SHP77 treated with DMSO at 0.1 percent for 48 hours (cell line): ENCODE measurements at regions not wholly inside any gene's neighbourhood (a gene's known extent, or its start where the extent isn't known, plus 50 kb on each side); places are given as distances from the start of the nearest gene placed in this dataset.
"Not testable (repeated sequence)": the region's sequence is repeated elsewhere in the genome, so short reads cannot be mapped to it uniquely, and the experiment has no call there.

Source experiments
- DNase-seq: peaks from one replicate; lab custom pipeline; 2025; lab: John Stamatoyannopoulos, UW

- DNase-seq, result no peak
Observed at GRCh38 chr4:12932203-12932788, 551.8 kb downstream of the RAB28 start.

DNA sequence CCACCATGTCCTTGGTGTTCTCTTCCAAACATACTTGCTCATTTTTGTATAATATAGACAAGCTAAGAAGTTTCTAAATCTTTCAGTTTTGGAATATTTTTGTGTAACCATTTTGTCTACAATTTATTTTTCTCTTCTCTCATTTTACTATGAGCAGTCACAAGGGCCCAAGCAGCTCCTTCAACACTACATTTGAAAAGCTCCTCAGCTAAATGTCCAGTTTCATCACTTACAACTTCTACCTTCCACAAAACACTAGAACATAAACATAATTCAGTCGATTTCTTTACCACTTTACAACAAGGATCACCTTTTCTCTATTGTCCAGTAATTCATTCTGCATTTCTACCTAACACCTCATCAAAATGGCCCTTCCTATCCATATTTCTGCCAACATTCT, 554.4 kb downstream of the RAB28 start:
- DNase-seq, result no peak

- no peak for DNase-seq
Observed at GRCh38 chr4:12928751-12929150, 555.4 kb downstream of the RAB28 start.

- no peak for DNase-seq
Observed at GRCh38 chr4:12926189-12927066, 557.7 kb downstream of the RAB28 start.

DNA sequence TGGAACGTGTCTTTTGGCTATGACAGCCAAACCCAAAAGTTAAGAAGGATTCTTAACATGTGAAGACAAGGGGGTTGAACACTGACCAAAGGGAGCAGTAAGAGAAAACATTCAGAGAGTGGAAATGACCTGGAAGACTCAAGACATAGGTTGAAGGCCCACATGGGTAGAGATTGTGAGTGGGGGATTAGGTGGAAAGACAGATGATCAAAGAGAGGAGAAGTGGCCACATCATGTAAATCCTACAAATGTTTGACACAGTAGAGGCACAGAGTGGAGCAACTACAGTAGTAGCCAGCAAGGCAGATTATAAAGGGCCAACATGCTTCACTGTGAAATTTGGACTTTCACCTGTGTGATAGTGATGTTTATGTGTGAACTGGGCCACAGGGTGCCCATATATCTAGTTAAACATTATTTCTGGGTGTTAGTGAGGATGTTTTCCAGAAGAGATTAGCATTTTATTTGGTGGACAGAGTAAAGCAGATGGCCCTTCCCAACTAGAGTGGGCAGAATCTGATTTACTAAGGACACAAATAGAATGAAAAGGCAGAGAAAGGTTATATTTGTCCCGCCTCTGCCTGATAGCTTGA, 559.3 kb downstream of the RAB28 start:
- no peak for DNase-seq

DNA sequence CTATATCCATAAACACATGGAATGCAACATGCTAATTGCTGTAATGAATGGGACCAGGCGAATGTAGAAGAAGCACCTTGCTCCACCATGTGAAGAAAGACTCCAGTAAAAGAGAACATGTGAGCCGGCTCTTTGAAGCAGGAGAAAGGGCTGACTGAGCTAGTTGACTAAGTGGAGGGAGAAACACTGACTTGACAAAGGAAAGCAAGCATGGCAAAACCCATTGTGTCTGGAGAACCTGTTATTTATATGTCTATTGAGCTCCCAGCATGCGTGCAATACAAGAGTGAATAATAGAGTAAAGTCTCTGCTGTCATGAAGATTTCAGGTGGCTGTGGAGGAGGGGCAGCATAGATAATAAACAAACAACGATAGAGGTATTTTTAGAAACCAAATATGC, 559.9 kb downstream of the RAB28 start:
- DNase-seq, result no peak

DNA sequence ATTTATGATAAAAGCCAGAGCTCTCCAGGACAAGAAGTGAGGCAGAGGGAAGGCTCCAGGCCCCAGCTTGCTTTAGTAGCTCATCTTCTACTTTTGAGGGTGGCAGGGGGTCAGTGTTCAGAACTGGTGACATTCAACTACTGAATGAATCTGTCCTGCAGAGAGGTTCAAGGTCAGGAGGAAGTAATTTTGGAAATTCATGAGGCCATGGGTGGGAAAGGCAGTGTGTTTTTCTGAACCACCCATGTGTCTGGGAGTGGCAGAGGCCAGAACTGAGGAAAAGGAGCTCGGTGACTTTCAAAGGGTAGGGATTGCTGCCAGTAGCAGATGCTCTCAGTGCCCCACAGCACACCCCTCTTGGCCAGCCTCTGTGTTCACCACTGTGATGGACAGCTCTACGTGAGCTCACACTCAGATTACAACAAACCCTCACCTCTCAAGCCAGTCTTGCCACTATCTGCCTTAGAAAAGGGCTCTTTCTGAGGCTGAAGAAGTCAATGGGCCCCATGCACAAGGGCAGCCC, 571.2 kb downstream of the RAB28 start:
- no peak for DNase-seq

GRCh38 chr4:12911750-12912358, 572.3 kb downstream of the RAB28 start:
- no peak for DNase-seq

DNA sequence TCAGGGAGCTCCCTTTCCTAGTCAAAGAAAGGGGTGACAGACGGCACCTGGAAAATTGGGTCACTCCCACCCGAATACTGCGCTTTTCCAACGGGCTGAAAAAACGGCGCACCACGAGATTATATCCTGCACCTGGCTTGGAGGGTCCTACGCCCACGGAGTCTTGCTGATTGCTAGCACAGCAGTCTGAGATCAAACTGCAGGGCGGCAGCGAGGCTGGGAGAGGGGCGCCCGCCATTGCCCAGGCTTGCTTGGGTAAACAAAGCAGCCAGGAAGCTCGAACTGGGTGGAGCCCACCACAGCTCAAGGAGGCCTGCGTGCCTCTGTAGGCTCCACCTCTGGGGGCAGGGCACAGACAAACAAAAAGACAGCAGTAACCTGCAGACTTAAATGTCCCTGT, 580.5 kb downstream of the RAB28 start:
- not testable (repeated sequence) for DNase-seq

DNA sequence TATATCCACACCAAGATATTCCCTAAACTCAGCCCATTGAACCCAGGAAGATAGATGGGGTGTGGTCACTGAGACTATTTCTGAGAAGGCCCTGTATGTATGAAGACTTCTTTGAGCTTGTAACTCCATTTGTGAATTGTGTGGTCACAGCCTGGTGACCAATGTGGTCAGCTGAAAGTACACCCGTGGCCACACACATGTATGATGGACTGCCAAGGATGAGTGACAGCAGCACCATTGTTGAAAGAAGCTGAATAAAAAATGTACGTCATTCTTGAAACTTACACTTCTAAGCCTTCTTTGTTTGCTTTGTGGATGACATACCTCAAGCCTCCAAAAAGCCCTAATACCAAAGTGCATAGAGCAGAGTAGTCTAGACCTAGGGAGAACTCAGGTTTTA, 581.4 kb downstream of the RAB28 start:
- no peak for DNase-seq

DNA sequence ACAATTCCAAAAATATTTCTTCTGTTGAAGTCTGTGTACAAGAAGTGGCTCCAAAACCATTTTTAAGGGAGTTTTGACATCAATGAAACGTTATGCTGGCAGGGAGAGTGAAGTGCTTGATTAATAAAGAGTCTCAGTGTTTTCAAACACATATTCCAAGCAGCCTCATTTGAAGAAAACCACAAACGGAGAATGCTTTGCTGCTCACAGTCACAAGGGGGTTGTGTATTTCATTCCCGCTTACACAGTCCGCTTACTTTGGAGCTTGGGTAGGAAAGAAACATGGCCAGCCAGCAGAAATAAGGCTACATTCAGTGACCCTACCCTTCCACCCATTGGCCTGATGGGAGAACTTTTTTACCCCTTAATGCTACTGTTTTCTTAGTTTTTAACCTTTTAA, 586.2 kb downstream of the RAB28 start:
- no peak for DNase-seq

GRCh38 chr4:12894062-12894461, 590.1 kb downstream of the RAB28 start:
- no peak for DNase-seq

- DNase-seq, result no peak
Observed at GRCh38 chr4:12889054-12889453, 595.1 kb downstream of the RAB28 start.

DNA sequence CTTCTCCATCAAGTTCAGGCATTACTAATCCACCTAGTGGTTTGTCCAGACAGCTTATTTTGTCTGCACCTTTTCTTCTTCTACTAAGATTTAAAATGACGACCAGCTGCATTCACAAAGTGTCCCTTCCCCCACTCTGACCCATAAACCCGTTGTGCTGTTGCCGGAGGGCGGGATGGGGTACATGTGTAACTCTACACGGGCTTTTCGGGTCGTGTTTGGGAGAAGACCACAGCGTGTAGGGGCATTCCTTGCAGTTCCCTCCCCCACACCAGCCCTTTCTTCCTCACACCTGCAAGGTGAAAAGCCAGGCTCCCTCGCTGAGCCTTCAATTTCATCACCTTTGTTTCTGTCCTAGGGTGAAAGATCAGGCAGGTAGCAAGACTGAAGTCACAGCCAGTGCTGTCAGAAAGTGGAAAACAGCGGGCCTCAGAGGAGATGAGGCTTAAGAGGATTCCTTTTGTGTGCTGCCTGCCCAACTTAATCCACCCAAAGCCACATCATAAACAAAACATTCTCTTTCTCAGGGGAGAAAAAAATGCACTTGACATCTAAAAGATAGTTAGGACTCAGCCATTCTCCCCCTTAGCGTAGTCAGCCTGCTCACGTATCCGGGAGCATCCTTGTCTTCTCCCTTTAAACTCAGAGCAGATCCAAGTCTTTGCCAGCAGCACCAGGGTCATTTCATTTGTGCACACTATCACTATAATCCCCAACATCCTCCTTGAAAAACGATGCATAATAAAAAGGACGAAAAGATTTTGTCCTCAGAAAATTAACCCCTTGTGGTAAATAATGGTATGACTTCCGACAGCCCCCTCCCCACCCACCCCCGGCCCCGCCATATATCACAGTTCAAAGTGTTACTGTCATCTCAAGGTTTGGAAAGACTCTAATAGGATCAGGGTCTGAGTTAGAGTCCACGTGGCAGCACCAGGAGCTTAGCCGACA, 599.0 kb downstream of the RAB28 start:
- no peak for DNase-seq

DNA sequence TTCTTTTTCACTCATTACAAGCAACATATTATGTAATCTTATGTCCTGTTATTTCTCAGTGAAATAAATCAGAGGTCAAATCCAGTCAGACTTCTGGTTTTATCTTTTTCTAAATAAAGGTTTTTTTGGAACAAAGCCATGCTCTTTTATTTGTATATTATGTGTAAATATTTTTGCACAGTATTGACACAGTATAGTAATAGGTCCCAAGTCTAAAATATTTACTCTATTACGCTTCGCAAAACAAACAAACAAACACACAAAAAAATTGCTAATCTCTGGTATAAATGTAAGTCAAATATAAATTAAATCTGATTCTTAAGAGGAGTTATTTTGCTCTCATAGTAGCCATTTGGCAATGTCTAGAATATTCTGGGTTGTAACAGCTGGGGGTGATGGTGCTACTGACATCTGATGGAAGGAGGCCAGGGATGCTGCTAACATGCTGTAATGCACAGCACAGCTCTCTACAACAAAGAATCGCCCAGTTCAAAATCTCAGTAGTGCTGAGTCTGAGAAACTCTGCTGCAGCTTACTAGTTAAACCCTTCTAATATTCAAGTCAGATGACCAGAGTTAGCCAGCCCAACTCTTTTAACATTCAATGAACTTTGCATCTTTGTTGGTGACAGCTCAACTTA, 602.1 kb downstream of the RAB28 start:
- no peak for DNase-seq

DNA sequence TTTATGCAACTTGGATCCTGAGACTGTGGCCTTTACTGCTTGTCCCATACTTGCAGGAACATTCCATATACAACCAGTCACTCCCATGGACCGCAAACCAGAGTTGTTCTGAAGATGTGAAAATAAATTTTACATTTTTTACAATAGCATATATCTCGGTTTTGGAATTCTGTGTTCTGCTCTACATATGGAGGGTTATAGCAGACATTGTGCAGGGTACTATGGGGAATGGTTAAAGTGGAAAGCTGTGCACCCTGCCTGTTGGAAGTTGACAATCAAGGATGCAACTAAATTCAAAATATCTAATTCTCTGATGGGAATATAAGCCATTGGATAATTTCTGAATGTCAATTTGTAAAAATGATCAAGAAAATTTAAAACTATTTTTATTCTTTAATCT, 603.3 kb downstream of the RAB28 start:
- no peak for DNase-seq

- DNase-seq, result no peak
Observed at GRCh38 chr4:12879496-12879895, 604.6 kb downstream of the RAB28 start.

GRCh38 chr4:12875640-12876243, 608.4 kb downstream of the RAB28 start:
- no peak for DNase-seq

- no peak for DNase-seq
Observed at GRCh38 chr4:12873351-12873750, 610.8 kb downstream of the RAB28 start.

GRCh38 chr4:12861422-12861821, 622.7 kb downstream of the RAB28 start:
- DNase-seq, result no peak
